ENCODE measurements at regions not wholly inside any gene's neighbourhood (a gene's known extent, or its start where the extent isn't known, plus 50 kb on each side); places are given as distances from the start of the nearest gene placed in this dataset.

GRCh38 chr2:8352989-8353388 is 328.9 kb upstream of the ID2 start:
- H3K27me3 ChIP-seq (replicated peaks; ENCODE audit: control insufficient read depth, insufficient read depth, low read length, poor library complexity, severe bottlenecking) = no peaks in the 10 kb centered on the region
- no peak overlapping the region for H3K4me3 ChIP-seq (ENCODE audit: insufficient read depth, low read depth, low read length, poor library complexity, severe bottlenecking)
- H3K9me3 ChIP-seq (ENCODE audit: control insufficient read depth, low read length) = no peaks in the 10 kb centered on the region
- no peak for DNase-seq
- no peaks in the 10 kb centered on the region for H3K36me3 ChIP-seq (ENCODE audit: control insufficient read depth, insufficient read depth, low read length)
- H3K4me1 ChIP-seq (ENCODE audit: control insufficient read depth, insufficient read depth, low read length, poor library complexity, severe bottlenecking) = no peaks in the 10 kb centered on the region
- H3K27ac ChIP-seq (ENCODE audit: insufficient read depth, low read length, poor library complexity, severe bottlenecking) = no peak overlapping the region

GRCh38 chr2:8355102-8355859 is 326.6 kb upstream of the ID2 start:
- Histone ChIP-seq H3K27me3 (replicated peaks; ENCODE audit: control insufficient read depth, insufficient read depth, low read length, poor library complexity, severe bottlenecking) (no peaks in the 10 kb centered on the region), H3K9me3 (ENCODE audit: control insufficient read depth, low read length) (no peaks in the 10 kb centered on the region), H3K4me1 (ENCODE audit: control insufficient read depth, insufficient read depth, low read length, poor library complexity, severe bottlenecking) (no peaks in the 10 kb centered on the region), H3K36me3 (ENCODE audit: control insufficient read depth, insufficient read depth, low read length) (no peaks in the 10 kb centered on the region), H3K27ac (ENCODE audit: insufficient read depth, low read length, poor library complexity, severe bottlenecking) (no peak overlapping the region), H3K4me3 (ENCODE audit: insufficient read depth, low read depth, low read length, poor library complexity, severe bottlenecking) (no peak overlapping the region)
- no peak for DNase-seq

- Histone ChIP-seq H3K4me1 (ENCODE audit: control insufficient read depth, insufficient read depth, low read length, poor library complexity, severe bottlenecking) (no peaks in the 10 kb centered on the region), H3K36me3 (ENCODE audit: control insufficient read depth, insufficient read depth, low read length) (no peaks in the 10 kb centered on the region), H3K4me3 (ENCODE audit: insufficient read depth, low read depth, low read length, poor library complexity, severe bottlenecking) (no peak overlapping the region), H3K9me3 (ENCODE audit: control insufficient read depth, low read length) (no peaks in the 10 kb centered on the region), H3K27ac (ENCODE audit: insufficient read depth, low read length, poor library complexity, severe bottlenecking) (no peak overlapping the region), H3K27me3 (replicated peaks; ENCODE audit: control insufficient read depth, insufficient read depth, low read length, poor library complexity, severe bottlenecking) (no peaks in the 10 kb centered on the region)
- no peak for DNase-seq
These were observed 323.9 kb upstream of the ID2 start for GRCh38 chr2:8357738-8358518.

GRCh38 chr2:8361930-8362329 is 319.9 kb upstream of the ID2 start:
- Histone ChIP-seq H3K9me3 (ENCODE audit: control insufficient read depth, low read length) (no peaks in the 10 kb centered on the region), H3K27me3 (replicated peaks; ENCODE audit: control insufficient read depth, insufficient read depth, low read length, poor library complexity, severe bottlenecking) (no peaks in the 10 kb centered on the region), H3K27ac (ENCODE audit: insufficient read depth, low read length, poor library complexity, severe bottlenecking) (no peak overlapping the region), H3K4me3 (ENCODE audit: insufficient read depth, low read depth, low read length, poor library complexity, severe bottlenecking) (no peak overlapping the region), H3K4me1 (ENCODE audit: control insufficient read depth, insufficient read depth, low read length, poor library complexity, severe bottlenecking) (no peaks in the 10 kb centered on the region), H3K36me3 (ENCODE audit: control insufficient read depth, insufficient read depth, low read length) (no peaks in the 10 kb centered on the region)
- no peak for DNase-seq

GRCh38 chr2:8363161-8363560 is 318.7 kb upstream of the ID2 start:
- Histone ChIP-seq H3K4me1 (ENCODE audit: control insufficient read depth, insufficient read depth, low read length, poor library complexity, severe bottlenecking) (no peaks in the 10 kb centered on the region), H3K27ac (ENCODE audit: insufficient read depth, low read length, poor library complexity, severe bottlenecking) (no peak overlapping the region), H3K36me3 (ENCODE audit: control insufficient read depth, insufficient read depth, low read length) (no peaks in the 10 kb centered on the region), H3K27me3 (replicated peaks; ENCODE audit: control insufficient read depth, insufficient read depth, low read length, poor library complexity, severe bottlenecking) (no peaks in the 10 kb centered on the region), H3K4me3 (ENCODE audit: insufficient read depth, low read depth, low read length, poor library complexity, severe bottlenecking) (no peak overlapping the region), H3K9me3 (ENCODE audit: control insufficient read depth, low read length) (no peaks in the 10 kb centered on the region)
- DNase-seq = no peak

- Histone ChIP-seq H3K27ac (ENCODE audit: insufficient read depth, low read length, poor library complexity, severe bottlenecking) (no peak overlapping the region), H3K4me1 (ENCODE audit: control insufficient read depth, insufficient read depth, low read length, poor library complexity, severe bottlenecking) (no peaks in the 10 kb centered on the region), H3K4me3 (ENCODE audit: insufficient read depth, low read depth, low read length, poor library complexity, severe bottlenecking) (no peak overlapping the region), H3K9me3 (ENCODE audit: control insufficient read depth, low read length) (no peaks in the 10 kb centered on the region), H3K27me3 (replicated peaks; ENCODE audit: control insufficient read depth, insufficient read depth, low read length, poor library complexity, severe bottlenecking) (no peaks in the 10 kb centered on the region), H3K36me3 (ENCODE audit: control insufficient read depth, insufficient read depth, low read length) (no peaks in the 10 kb centered on the region)
- no peak for DNase-seq
These were observed 317.2 kb upstream of the ID2 start for GRCh38 chr2:8364668-8365067.

GRCh38 chr2:8365331-8365910 is 316.4 kb upstream of the ID2 start:
- H3K36me3 ChIP-seq (ENCODE audit: control insufficient read depth, insufficient read depth, low read length) = no peaks in the 10 kb centered on the region
- DNase-seq = no peak
- no peaks in the 10 kb centered on the region for H3K27me3 ChIP-seq (replicated peaks; ENCODE audit: control insufficient read depth, insufficient read depth, low read length, poor library complexity, severe bottlenecking)
- H3K27ac ChIP-seq (ENCODE audit: insufficient read depth, low read length, poor library complexity, severe bottlenecking) = no peak overlapping the region
- no peaks in the 10 kb centered on the region for H3K9me3 ChIP-seq (ENCODE audit: control insufficient read depth, low read length)
- H3K4me3 ChIP-seq (ENCODE audit: insufficient read depth, low read depth, low read length, poor library complexity, severe bottlenecking) = no peak overlapping the region
- no peaks in the 10 kb centered on the region for H3K4me1 ChIP-seq (ENCODE audit: control insufficient read depth, insufficient read depth, low read length, poor library complexity, severe bottlenecking)

GRCh38 chr2:8367833-8368232 is 314.0 kb upstream of the ID2 start:
- no peak for DNase-seq
- Histone ChIP-seq H3K4me1 (ENCODE audit: control insufficient read depth, insufficient read depth, low read length, poor library complexity, severe bottlenecking) (no peaks in the 10 kb centered on the region), H3K36me3 (ENCODE audit: control insufficient read depth, insufficient read depth, low read length) (no peaks in the 10 kb centered on the region), H3K4me3 (ENCODE audit: insufficient read depth, low read depth, low read length, poor library complexity, severe bottlenecking) (no peak overlapping the region), H3K27ac (ENCODE audit: insufficient read depth, low read length, poor library complexity, severe bottlenecking) (no peak overlapping the region), H3K27me3 (replicated peaks; ENCODE audit: control insufficient read depth, insufficient read depth, low read length, poor library complexity, severe bottlenecking) (no peaks in the 10 kb centered on the region), H3K9me3 (ENCODE audit: control insufficient read depth, low read length) (no peaks in the 10 kb centered on the region)

- Histone ChIP-seq H3K36me3 (ENCODE audit: control insufficient read depth, insufficient read depth, low read length) (no peaks in the 10 kb centered on the region), H3K9me3 (ENCODE audit: control insufficient read depth, low read length) (no peaks in the 10 kb centered on the region), H3K27ac (ENCODE audit: insufficient read depth, low read length, poor library complexity, severe bottlenecking) (no peak overlapping the region), H3K4me1 (ENCODE audit: control insufficient read depth, insufficient read depth, low read length, poor library complexity, severe bottlenecking) (no peaks in the 10 kb centered on the region), H3K4me3 (ENCODE audit: insufficient read depth, low read depth, low read length, poor library complexity, severe bottlenecking) (no peak overlapping the region), H3K27me3 (replicated peaks; ENCODE audit: control insufficient read depth, insufficient read depth, low read length, poor library complexity, severe bottlenecking) (no peaks in the 10 kb centered on the region)
- DNase-seq = no peak
These were observed 313.4 kb upstream of the ID2 start for GRCh38 chr2:8368463-8368862.

GRCh38 chr2:8369522-8369921 is 312.3 kb upstream of the ID2 start:
- H3K9me3 ChIP-seq (ENCODE audit: control insufficient read depth, low read length) = no peaks in the 10 kb centered on the region
- no peak overlapping the region for H3K27ac ChIP-seq (ENCODE audit: insufficient read depth, low read length, poor library complexity, severe bottlenecking)
- no peaks in the 10 kb centered on the region for H3K27me3 ChIP-seq (replicated peaks; ENCODE audit: control insufficient read depth, insufficient read depth, low read length, poor library complexity, severe bottlenecking)
- DNase-seq = no peak
- H3K36me3 ChIP-seq (ENCODE audit: control insufficient read depth, insufficient read depth, low read length) = no peaks in the 10 kb centered on the region
- H3K4me1 ChIP-seq (ENCODE audit: control insufficient read depth, insufficient read depth, low read length, poor library complexity, severe bottlenecking) = no peaks in the 10 kb centered on the region
- no peak overlapping the region for H3K4me3 ChIP-seq (ENCODE audit: insufficient read depth, low read depth, low read length, poor library complexity, severe bottlenecking)

Data from effector memory CD4-positive, alpha-beta T cell (primary cell).